Erythroblast (primary cell): ENCODE measurements at regions not wholly inside any gene's neighbourhood (a gene's known extent, or its start where the extent isn't known, plus 50 kb on each side); places are given as distances from the start of the nearest gene placed in this dataset.

ENCODE experiments used
- GATA1 ChIP-seq: IDR thresholded peaks from 2 replicates; pipeline ENCODE4 v1.6.1; 2011; ENCODE audit warnings: low read depth, mild to moderate bottlenecking, control low read depth, low read length, moderate library complexity
- POLR2A ChIP-seq: IDR thresholded peaks from 2 replicates; pipeline ENCODE4 v1.6.1; 2011; ENCODE audit warnings: mild to moderate bottlenecking, low read length

DNA sequence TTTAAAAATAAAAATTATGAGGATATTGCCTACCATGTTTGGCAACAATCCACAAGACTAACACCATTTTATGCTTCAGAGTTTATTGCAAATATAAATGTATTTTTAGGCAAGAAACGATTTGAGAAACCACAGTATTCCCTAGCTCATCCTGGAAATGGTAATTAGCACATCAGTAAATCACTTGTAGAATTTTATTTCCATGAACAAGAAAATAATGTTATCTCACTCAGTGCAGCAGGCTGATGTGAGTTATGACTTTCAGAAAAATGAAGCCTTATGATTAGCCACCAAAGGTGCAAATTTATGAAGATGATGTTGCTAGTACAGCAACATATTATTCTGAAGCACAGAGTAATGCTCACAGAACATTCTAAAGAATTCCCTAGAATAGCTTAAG lies 127.7 kb upstream of the GJE1 start:
- TF ChIP-seq POLR2A (no peak), GATA1 (no peak)
